ENCODE measurements at regions not wholly inside any gene's neighbourhood (a gene's known extent, or its start where the extent isn't known, plus 50 kb on each side); places are given as distances from the start of the nearest gene placed in this dataset.

GRCh38 chr5:17383526-17383925 lies 114.5 kb upstream of the TAF11L2 start:
- no peak for TF ChIP-seq CTCF (IDR thresholded peaks at IDR 0.05)
- no peak for TF ChIP-seq POLR2AphosphoS5 (IDR thresholded peaks at IDR 0.05)
